Activated CD8-positive, alpha-beta T cell treated with anti-CD3 and anti-CD28 coated beads for 36 hours (primary cell): ENCODE measurements at regions not wholly inside any gene's neighbourhood (a gene's known extent, or its start where the extent isn't known, plus 50 kb on each side); places are given as distances from the start of the nearest gene placed in this dataset.

Source experiments
- ATAC-seq: fragments of 200-7000 bp; cut with Tn5 transposase; one replicate; pipeline ENCODE4 v1.10.0; 2021; ENCODE audit warnings: mild to moderate bottlenecking, moderate library complexity
- CTCF ChIA-PET: fragments of 350-600 bp; sonication (Branson Sonifier 250); formaldehyde crosslinking; loops from one replicate; lab custom pipeline; 2021; ENCODE audit warnings: antibody characterized with exemption; lab: Charles Lee
- POLR2A ChIA-PET: fragments of 350-600 bp; sonication (Branson Sonifier 250); formaldehyde crosslinking; loops from one replicate; lab custom pipeline; 2021; ENCODE audit warnings: antibody characterized with exemption; lab: Charles Lee
- DNase-seq: peaks from one replicate; pipeline ENCODE4 v3.0.0-alpha.2; 2020
- H3K27ac Mint-ChIP-seq: one replicate; pipeline ENCODE4 v1.8.0; 2021; ENCODE audit warnings: mild to moderate bottlenecking, mixed read lengths
- H3K27me3 Mint-ChIP-seq: one replicate; pipeline ENCODE4 v1.8.0; 2021; ENCODE audit warnings: mixed read lengths
- H3K36me3 Mint-ChIP-seq: one replicate; pipeline ENCODE4 v1.8.0; 2021; ENCODE audit warnings: low read depth, mixed read lengths
- H3K4me1 Mint-ChIP-seq: one replicate; pipeline ENCODE4 v1.8.0; 2021; ENCODE audit warnings: low read depth, mixed read lengths
- H3K4me3 Mint-ChIP-seq: one replicate; pipeline ENCODE4 v1.8.0; 2021; ENCODE audit warnings: mild to moderate bottlenecking, moderate library complexity, mixed read lengths
- H3K9me3 Mint-ChIP-seq: one replicate; pipeline ENCODE4 v1.8.0; 2021; ENCODE audit warnings: mixed read lengths
- intact Hi-C: fragments of 100-400 bp; cut with micrococcal nuclease; formaldehyde crosslinking; loops from one replicate; pipeline ENCODE4 v1.10.0; 2022
- TF ChIP-seq, protein P1 (sequence below): fragments of 200-600 bp; IDR thresholded peaks from one replicate; pipeline ENCODE4 v1.8.0; 2022; ENCODE audit warnings: antibody characterized with exemption, mild to moderate bottlenecking

DNA sequence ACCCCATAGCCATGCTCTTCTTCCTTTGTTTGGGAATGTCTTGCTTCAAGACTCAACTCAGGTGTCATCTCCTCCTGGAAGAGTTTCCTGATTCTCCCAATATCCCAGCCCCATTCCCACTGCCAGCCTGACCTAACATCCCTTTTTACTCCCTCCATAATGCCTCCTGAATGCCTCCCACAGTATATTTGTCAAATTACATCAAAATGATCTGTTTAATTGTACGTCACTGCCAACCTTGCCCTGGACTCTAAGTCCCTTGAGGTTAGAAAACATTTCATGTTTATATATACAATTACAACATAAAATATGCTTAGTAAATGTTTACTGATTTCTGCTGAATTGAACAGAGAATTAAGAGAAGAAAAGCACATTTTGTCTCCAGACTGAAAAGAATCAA lies 301.6 kb upstream of the PDE4D start:
- Mint-ChIP-seq H3K4me1 (no peaks in the 10 kb centered on the region), H3K9me3 (peaks cover 4% of the 10 kb centered on the region), H3K27me3 (no peaks in the 10 kb centered on the region), H3K27ac (no peak overlapping the region), H3K4me3 (no peak overlapping the region), H3K36me3 (no peaks in the 10 kb centered on the region)
- POLR2A ChIA-PET: no interaction called here
- ATAC-seq (no peak), DNase-seq (no peak)
- TF ChIP-seq, protein P1, sequence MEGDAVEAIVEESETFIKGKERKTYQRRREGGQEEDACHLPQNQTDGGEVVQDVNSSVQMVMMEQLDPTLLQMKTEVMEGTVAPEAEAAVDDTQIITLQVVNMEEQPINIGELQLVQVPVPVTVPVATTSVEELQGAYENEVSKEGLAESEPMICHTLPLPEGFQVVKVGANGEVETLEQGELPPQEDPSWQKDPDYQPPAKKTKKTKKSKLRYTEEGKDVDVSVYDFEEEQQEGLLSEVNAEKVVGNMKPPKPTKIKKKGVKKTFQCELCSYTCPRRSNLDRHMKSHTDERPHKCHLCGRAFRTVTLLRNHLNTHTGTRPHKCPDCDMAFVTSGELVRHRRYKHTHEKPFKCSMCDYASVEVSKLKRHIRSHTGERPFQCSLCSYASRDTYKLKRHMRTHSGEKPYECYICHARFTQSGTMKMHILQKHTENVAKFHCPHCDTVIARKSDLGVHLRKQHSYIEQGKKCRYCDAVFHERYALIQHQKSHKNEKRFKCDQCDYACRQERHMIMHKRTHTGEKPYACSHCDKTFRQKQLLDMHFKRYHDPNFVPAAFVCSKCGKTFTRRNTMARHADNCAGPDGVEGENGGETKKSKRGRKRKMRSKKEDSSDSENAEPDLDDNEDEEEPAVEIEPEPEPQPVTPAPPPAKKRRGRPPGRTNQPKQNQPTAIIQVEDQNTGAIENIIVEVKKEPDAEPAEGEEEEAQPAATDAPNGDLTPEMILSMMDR: no peak
- CTCF ChIA-PET: no interaction called here
- intact Hi-C loops: no loop called here

DNA sequence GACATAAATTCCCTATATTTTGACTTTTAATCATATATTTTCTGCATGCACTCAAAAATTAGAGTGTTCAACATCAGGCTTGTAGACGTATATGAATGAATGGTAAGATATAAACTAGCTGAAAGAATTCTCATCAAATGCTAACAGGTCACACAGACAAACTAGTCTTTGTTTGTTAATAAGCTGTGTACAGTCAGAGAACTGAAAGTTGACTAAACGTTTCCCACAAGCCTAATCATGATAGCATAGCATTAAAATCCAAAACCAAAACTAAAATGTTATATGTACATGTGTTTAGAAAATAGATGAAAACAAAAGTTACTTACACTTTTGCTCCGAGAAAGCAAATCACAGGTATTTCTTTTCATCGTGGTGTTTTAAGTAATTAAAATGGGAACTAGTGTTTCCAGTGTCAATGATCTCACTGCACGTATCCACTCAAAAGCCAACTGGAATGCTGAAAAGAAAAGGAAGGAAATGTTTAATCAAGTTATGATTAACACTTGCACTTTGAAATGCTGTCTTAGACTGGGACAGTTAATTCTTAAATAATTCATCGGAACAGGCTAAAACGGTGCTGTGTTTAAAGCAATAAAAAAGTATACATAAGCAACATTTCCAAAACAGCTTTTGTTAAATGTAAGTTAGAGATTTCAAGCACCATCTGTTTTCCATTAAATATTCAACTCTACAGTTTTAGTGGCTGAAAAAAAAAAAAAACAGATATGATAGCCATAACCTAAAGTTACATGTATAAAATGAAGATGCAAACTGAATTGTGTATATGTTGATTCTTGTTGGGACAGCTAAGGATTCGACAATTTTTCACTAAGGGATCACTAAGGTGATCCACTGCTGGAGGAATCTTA lies 291.9 kb upstream of the PDE4D start:
- ATAC-seq (no peak), DNase-seq (no peak)
- H3K4me1 Mint-ChIP-seq: no peaks in the 10 kb centered on the region
- intact Hi-C loops: no loop called here
- no peak overlapping the region for H3K27ac Mint-ChIP-seq
- POLR2A ChIA-PET: no interaction called here
- H3K9me3 Mint-ChIP-seq: peaks cover 6% of the 10 kb centered on the region
- CTCF ChIA-PET: no interaction called here
- H3K36me3 Mint-ChIP-seq: no peaks in the 10 kb centered on the region
- no peaks in the 10 kb centered on the region for H3K27me3 Mint-ChIP-seq
- TF ChIP-seq, protein P1: no peak
- H3K4me3 Mint-ChIP-seq: no peak overlapping the region

DNA sequence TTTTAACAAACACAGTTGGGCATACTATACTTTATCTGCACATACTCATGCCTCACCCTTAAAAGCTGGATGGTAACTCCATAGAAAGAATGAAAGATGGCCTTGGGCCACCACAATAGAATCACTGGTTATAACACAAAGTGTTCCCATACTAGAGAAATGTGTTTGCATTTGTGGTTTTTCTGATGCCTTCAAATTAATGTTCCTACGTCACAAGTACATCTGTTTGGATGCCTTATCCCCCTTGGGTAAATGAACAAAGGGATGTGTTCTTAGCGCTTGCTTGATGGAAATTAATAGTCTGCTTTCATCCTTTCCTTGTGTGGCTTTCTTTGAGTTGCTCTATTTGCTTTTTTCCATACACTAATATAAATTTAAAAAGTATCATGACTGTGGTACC lies 291.1 kb upstream of the PDE4D start:
- POLR2A ChIA-PET: no interaction called here
- no peaks in the 10 kb centered on the region for H3K27me3 Mint-ChIP-seq

DNA sequence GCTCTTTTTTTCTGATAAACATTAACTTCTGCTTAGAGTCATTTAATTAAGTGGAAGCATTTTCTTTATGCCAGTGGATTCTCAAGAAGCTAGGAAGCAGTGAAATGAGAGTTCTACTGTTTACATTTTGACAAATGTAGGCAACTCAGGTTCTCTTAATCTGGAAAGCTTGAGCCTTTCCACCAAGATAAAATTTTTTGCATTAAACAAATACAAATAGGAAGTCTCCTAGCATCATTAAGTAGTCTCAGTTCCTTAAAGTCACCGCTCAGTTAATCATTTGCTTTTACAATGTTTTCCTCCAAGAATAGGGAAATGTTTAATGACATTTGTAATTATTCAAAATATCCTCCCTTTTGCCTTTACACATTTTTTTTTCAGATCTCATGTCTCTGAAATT lies 290.4 kb upstream of the PDE4D start:
- ChIA-PET POLR2A (no interaction called here), CTCF (no interaction called here)
- TF ChIP-seq, protein P1: no peak
- Mint-ChIP-seq H3K36me3 (no peaks in the 10 kb centered on the region), H3K4me3 (no peak overlapping the region), H3K9me3 (peaks cover 5% of the 10 kb centered on the region), H3K4me1 (no peaks in the 10 kb centered on the region), H3K27ac (no peak overlapping the region), H3K27me3 (no peaks in the 10 kb centered on the region)
- ATAC-seq (no peak), DNase-seq (no peak)
- intact Hi-C loops: no loop called here

More for the DNA sequence above, 291.1 kb upstream of the PDE4D start:
- Mint-ChIP-seq H3K36me3 (no peaks in the 10 kb centered on the region), H3K27ac (no peak overlapping the region), H3K9me3 (peaks cover 6% of the 10 kb centered on the region), H3K4me1 (no peaks in the 10 kb centered on the region), H3K4me3 (no peak overlapping the region)
- CTCF ChIA-PET: no interaction called here
- DNase-seq (no peak), ATAC-seq (no peak)
- intact Hi-C loops: no loop called here
- TF ChIP-seq, protein P1: no peak

DNA sequence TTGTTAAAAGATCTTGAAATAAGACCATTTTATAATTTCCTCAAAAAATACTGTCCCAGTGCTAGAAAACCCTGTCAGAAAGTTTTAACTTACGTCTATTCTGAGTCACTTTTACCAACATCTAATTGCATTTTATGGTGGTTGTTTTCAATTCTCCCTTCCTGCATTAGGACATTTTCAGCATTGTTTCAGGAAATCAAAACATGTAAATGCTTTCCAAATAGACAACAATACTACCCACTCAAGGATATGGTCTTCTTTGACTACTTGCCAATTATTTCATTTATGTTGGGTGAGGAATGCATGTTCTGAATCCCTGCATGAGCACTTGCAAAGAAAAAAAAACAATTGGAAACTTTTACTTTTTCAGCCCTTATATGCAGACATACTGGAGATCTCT lies 284.6 kb upstream of the PDE4D start:
- CTCF ChIA-PET: no interaction called here
- Mint-ChIP-seq H3K4me3 (no peak overlapping the region), H3K27me3 (no peaks in the 10 kb centered on the region), H3K36me3 (no peaks in the 10 kb centered on the region), H3K4me1 (no peaks in the 10 kb centered on the region), H3K9me3 (peaks cover 6% of the 10 kb centered on the region), H3K27ac (no peak overlapping the region)
- POLR2A ChIA-PET: no interaction called here
- DNase-seq: no peak
- intact Hi-C loops: no loop called here
- TF ChIP-seq, protein P1: no peak
- no peak for ATAC-seq
